GM19455 (cell line): ENCODE measurements at regions not wholly inside any gene's neighbourhood (a gene's known extent, or its start where the extent isn't known, plus 50 kb on each side); places are given as distances from the start of the nearest gene placed in this dataset.
"Not testable (repeated sequence)": the region's sequence is repeated elsewhere in the genome, so short reads cannot be mapped to it uniquely, and the experiment has no call there.

Experiments
- ATAC-seq: cut with Tn5 transposase; IDR thresholded peaks from one replicate; pipeline ENCODE4 v1.9.1; 2021; ENCODE audit not compliant: unreplicated experiment

DNA sequence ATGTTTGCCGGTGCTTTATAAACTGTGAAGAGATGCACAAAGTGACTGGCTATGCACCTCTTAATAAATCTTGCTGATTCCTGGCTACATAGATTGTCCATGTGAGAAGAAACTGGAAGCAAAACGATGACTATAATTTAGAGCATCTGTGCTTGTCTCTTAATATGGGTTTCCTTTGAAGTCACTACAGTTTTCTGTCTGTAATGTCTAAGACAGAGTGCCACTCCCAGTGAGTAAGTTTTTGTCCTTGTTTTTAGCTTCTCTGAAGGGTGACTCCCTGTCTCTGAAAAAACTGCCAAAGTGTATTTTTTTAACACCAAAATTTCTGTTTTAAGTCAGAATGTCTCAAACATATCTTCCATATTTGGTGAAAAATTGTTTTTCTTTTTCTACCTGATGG lies 175.1 kb downstream of the FASLG start:
- no peak for ATAC-seq

DNA sequence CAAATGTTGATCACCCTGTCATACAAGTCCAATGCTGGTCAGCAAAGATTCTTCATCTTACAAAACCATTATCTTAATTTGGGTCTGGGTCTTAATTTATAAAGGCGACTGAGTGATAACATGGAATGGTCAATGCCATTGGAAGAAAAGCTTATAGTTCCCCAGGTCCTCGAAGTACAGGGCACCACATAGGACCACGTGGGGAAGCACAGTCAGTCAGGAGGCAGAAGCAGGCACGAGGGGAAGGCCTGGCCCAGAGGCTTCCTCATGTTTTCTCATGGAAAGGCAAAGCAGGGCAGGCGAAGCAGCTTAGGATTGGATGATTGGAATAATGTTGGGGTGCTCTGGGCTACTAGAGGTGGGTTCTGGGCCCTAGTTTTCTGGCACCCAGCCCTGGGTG lies 175.7 kb downstream of the FASLG start:
- ATAC-seq: no peak

DNA sequence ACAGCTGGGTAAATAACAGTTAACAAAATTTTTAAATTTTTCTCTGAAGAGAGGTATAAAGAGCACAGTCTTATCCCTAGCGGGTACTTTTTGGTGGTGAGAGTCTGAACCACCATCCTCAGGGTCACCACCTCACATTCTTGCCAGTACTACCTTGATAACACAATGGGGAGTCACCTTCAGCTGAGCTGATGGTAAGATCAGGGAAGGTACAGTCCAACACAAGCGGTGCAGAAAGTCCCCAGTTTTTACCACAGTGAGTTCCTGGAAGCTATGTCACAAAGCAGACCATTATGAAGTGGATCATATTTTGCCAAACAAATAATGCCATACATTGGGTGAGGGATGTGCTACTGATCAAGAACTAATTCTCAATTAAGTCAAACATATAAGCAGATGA lies 176.9 kb downstream of the FASLG start:
- ATAC-seq: no peak

DNA sequence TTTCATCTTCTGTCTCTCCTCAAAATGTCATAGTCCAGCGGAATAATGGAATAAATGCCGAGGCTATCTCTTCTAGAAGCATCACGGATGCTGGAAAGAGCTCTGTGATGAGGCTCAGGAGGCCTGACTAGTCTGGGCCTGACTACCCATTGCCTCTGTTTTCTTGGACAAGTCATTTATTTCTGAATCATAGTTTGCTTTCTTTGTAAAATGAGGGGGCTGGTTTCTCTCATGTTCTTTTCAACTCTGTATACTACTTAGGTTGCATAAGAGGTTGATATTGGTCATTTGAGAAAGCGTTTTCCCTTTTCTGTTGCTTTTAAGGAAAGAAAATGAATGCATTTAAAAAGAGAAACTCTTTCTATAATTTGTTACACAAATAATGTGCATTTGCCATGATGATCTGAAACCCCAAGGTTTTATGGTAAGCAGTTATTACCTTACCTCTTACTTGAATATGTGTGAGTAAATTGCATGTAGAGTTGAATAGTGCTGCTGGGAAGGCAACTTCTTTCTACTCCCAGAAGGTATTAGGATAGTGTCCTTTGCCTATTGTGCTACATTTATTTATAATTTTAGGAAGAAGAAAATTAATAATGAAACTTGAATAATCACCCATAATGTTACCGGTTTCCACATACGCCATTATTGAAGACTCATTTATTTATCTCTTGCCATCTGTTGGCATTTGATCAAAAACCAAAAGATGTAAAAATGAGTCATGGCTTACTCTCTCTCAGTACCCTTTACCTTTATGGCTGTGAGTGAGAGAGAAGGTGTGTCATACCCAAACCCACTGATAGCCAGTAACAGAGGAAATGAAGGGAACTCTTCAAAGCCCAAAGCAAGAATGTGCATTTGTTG lies 179.1 kb downstream of the FASLG start:
- ATAC-seq: no peak

- no peak for ATAC-seq
Observed at GRCh38 chr1:172838680-172839313, 179.9 kb downstream of the FASLG start.

GRCh38 chr1:172839639-172840038 lies 180.7 kb downstream of the FASLG start:
- not testable (repeated sequence) for ATAC-seq

- ATAC-seq: no peak
Observed at GRCh38 chr1:172843444-172843843, 184.5 kb downstream of the FASLG start.

DNA sequence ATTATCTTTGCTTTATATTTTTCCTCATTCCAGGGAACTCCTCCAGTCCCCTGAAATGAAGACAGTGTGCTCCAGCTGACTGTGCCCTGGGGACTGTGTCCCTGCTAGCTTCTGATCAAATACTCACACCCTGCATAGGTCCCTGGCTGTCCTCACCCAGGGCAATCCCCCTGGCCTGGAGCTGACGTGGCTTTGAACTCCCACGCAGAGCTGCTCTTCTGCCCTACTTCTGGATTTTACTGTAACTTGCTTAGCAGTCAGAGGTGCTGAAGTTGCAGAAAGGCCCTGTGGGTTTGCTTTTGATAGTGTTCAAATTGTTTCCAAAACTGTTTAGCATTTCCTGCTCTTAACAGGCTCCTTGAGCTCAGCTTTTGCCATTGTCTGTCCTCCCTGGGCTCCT lies 186.5 kb downstream of the FASLG start:
- ATAC-seq: no peak

DNA sequence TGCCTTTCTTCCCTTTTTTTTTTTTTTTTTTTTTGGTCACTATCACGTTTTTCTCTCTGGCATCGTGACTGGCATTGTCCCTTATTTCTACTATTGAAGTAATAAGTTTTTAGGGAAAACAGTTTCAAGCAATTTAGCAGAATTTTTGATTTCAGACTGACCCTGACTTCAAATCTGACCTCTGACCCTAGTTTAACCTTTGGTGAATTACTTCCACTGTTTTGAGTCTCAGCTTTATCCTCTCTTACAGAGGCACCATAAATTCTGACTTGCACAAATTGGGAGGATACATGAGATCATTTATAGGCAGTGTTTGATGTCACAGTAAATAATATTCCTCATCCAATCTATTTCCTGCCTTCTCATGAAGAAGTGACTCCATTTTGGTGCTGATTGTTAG lies 187.0 kb downstream of the FASLG start:
- ATAC-seq: no peak

DNA sequence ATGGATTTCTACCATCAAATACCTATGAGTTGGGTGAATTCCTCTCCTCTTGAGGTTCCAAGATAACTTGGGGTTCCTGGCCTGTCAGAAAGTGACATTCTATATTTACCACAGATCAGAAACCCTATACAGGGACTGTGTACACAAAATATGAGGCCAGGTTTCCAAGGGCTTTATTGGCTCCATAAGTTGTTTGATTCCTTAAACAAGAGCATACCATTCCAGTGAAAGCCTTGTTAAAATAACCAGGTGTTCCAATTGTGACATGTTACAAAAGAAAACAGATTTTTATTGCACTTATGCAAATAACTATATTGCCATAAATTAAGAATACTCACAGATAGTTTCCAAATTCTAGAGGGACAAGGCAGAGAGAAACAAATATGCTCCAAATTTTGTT lies 188.9 kb downstream of the FASLG start:
- not testable (repeated sequence) for ATAC-seq

DNA sequence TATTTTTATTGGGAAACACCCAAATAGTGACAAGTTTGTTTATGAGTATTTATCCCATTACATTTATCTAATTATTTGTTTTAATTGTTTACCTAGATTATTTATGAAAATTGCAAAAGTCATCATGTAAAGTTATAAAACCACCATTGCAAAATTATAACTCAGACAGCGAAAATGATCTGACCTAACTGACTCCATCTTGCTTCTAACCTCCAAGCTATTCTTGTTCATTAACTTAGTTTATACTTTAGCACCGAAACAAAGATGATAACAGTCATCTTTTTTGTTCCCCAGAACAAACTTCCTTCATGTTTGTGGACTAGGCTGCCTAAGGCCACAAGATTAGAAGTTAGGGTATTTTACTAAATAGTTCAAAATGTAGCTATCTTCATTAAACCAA lies 190.8 kb downstream of the FASLG start:
- ATAC-seq: no peak

DNA sequence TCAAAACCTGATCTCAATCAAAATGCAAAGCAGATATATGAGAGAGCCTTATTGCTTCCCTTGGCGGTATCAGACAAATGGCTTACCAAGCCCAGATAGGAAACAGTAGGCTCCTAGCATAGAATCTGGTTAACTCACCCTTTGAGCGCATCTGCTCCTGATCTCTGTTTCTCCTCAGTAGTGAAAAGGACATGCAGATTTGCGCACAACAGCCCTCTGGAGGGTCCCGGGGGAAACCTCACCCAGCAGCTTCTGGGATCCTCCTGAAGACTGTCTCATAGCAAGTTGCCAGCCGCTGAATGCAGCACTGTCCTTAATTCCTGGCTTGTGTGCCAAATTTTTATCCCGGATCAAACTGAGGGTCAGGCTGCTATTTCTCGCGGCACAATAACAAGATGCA lies 192.2 kb downstream of the FASLG start:
- ATAC-seq: no peak

DNA sequence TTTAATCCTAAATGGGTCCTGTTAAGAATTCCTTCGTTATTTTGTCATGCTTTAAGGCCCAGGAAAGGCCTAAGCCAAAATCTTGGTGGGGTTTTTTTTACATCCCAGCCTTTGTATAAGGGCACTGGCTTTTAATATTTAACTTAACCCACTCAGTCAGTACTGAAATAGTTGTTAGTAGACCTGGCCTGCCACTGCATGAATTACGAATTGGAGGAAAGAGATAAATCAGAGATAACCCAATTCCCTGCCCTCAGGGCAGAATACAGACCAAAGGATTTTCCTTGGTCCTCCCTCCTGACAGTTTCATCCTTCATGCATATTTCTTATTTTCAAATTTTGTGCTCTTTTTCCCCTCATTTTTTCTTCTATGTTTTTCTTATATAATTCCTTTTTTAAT lies 193.0 kb downstream of the FASLG start:
- ATAC-seq: no peak

- not testable (repeated sequence) for ATAC-seq
Observed at GRCh38 chr1:172855983-172856382, 194.8 kb downstream of the TNFSF18 start.

- ATAC-seq: no peak
Observed at GRCh38 chr1:172863031-172863430, 187.7 kb downstream of the TNFSF18 start.

GRCh38 chr1:172867216-172867818 lies 183.4 kb downstream of the TNFSF18 start:
- no peak for ATAC-seq

DNA sequence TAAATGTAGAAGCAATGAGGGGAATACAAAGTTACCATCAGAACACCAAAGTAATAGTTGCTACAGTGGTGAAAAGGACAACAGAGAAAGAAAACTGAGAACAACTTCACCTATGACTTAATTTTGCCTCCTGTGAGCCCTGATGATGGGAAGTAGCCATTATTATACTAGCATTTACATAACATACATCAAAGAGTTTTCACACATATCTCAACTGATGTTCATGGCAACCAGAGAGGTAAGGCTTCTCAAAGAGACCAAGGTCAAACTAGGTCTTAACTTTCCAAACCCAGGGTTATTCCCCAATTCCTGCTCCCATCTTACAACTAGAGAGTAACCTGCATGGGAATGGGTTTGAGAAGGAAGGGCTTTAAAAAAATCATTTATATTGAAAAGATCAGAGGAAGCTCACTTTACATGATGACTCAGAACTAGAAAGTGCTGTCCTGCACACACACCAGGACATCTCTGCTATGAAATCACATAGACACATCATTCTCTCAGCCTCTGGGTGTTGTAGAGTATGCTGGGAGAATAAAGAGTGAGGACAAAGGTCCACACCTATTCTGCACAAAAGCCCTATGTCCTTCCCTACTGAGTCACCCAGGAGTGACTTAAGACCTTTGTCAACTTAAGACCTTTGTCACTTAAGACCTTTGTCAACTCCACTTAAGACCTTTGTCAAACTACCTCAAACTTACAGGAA lies 179.7 kb downstream of the TNFSF18 start:
- no peak for ATAC-seq

DNA sequence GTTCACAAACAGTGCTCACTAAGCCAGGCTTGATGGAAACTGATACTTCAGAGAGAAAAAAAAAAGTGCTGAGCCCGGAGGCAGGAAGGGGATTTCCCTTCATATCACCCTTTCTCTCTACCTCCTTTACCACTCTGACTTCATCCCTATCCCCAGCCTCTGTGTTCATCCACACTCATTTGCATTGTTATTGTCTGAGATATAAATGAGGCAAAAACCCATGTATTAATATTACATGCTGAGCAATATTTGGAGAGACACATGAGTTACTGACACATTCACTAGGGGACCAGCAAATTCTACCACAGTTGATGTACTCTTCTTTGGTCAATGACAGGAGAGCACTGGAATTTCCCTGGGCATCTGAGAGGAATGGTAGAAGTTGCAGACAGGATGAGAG lies 175.8 kb downstream of the TNFSF18 start:
- no peak for ATAC-seq

DNA sequence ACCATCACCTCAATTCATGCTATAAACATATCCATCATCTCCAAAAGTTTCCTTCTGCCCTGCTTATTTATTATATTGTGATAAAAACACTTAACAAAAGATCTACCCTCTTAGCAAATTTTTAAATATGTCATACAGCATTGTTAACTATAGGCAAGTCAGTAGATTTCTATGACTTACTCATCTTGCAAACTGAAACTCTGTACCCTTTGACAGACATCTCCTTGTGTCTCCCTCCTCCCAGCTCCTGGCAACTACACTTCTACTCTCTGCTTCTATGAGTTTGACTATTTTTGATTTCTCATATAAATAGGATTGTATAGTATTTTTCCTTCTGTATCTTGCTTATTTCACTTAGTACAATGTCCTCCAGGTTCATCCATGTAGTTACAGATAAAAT lies 174.8 kb downstream of the TNFSF18 start:
- no peak for ATAC-seq

DNA sequence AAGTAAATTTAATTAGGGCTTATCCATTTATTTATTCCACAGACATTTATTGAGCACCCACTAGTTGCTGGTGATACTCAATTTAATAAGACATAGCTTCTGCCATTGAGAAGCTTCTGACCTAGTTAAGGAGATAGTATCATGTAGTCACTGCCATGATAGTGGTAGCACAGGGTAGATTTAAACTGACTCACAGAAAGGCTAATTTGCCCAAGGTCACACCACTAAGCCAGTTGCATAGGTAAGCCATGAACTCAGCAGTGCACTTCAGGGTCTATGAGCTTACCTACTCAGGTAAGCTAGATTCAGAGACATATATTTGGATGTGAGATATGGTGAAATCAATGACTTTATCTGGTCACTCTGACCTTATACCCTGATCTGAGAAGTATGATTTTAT lies 168.4 kb downstream of the TNFSF18 start:
- ATAC-seq: no peak

DNA sequence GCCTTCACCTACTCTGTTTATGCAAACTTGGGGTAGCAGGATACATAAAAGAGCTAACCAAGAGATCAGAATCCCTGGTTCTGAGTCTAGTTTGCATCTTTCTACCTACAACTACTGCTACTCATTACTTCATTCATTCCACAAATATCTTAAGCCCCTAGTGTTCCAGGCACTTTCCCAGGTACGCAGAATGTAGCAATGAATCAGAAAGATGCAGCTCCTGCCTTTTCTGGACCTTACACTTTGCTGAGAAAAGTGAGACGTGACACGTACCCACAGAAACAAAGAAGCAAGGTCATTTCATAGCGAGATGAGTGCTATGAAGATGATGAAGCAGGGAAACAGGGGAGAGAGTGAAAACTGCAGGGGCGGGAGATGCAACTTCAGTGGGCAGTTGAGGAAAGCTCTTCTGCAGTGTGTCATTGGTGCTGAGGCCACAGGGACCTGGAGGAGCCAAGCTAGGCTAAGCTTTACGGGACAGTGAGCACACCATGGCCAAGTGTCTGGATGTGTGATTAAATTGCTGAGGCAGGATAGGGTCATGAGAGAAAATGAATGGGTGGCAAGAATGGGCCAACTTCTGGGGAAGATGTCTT lies 167.9 kb downstream of the TNFSF18 start:
- ATAC-seq: no peak
